ENCODE measurements at regions not wholly inside any gene's neighbourhood (a gene's known extent, or its start where the extent isn't known, plus 50 kb on each side); places are given as distances from the start of the nearest gene placed in this dataset.

DNA sequence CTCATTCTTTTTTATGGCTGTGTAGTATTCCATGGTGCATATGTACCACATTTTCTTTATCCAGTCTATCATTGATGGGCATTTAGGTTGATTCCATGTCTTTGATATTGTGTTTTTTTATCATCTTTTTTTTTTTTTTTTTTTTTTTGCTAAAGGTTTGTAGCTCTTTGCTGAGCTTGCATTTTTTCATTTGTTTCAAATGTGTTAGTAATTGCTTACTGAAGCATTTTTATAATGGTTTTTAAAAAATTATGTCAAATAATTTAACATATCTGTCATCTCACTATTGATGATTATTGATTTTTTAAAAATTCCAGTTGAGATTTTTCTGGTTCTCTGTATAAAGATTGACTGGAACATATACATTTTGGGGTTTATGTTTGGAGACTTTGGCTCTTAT lies 934.6 kb downstream of the TUSC7 start:
- Histone ChIP-seq H3K27me3 (ENCODE audit: control insufficient read depth in 2 of 2, insufficient read depth in 2 of 2, low read length in 2 of 2) (no peaks in the 10 kb centered on the region), H3K36me3 (ENCODE audit: control insufficient read depth, insufficient read depth, low read length) (no peaks in the 10 kb centered on the region), H3K9me3 (replicated peaks; ENCODE audit: control insufficient read depth, insufficient read depth, low read depth, low read length) (no peaks in the 10 kb centered on the region), H4K20me1 (replicated peaks; ENCODE audit: control insufficient read depth, insufficient read depth, low read length) (no peaks in the 10 kb centered on the region), H3K4me2 (ENCODE audit: insufficient read depth, low read length) (no peak overlapping the region), H3K27ac (ENCODE audit: extremely low read depth, low read depth, low read length) (no peak overlapping the region), H3K4me3 (no peak overlapping the region), H3K79me2 (ENCODE audit: control insufficient read depth, insufficient read depth, low read length) (no peaks in the 10 kb centered on the region), H3K9ac (ENCODE audit: insufficient read depth in 1 of 2, low read depth in 2 of 2, low read length in 2 of 2) (no peak overlapping the region), H3K4me1 (replicated peaks in 1 of 2; ENCODE audit: control insufficient read depth in 2 of 2, insufficient read depth in 2 of 2, low read length in 2 of 2) (no peaks in the 10 kb centered on the region), H3K9me1 (ENCODE audit: control insufficient read depth, insufficient read depth, low read length) (no peaks in the 10 kb centered on the region), H2AFZ (ENCODE audit: low read depth, low read length) (no peak overlapping the region)
- ChIA-PET CTCF (ENCODE audit: low intra/inter-chr PET ratio) (no interaction called here), POLR2A (no interaction called here)
- ATAC-seq (no peak), DNase-seq (ENCODE audit: extremely low read depth in 1 of 4, low spot score in 3 of 4) (no peak), FAIRE-seq (no peak)
- BruUV-seq (replicated peaks), result no TSS peak
- TF ChIP-seq HDAC6 (IDR thresholded peaks at IDR 0.05; ENCODE audit: low read depth, low read length) (no peak), THRAP3 (IDR thresholded peaks at IDR 0.05; ENCODE audit: borderline replicate concordance) (no peak), MAFG (tag; conservative IDR thresholded peaks at IDR 0.05) (peak; percentile 60), ZNF316 (IDR thresholded peaks at IDR 0.05) (peak; percentile 78), MAFF (IDR thresholded peaks at IDR 0.05; ENCODE audit: low read length) (peak; percentile 63), C11orf30 (IDR thresholded peaks at IDR 0.05; ENCODE audit: low read depth) (peak; percentile 26; the same call in 1 of the 2 replicates), MAFK (IDR thresholded peaks at IDR 0.05; ENCODE audit: low read length) (peak; percentile 76)
- TF ChIP-seq, protein P1, sequence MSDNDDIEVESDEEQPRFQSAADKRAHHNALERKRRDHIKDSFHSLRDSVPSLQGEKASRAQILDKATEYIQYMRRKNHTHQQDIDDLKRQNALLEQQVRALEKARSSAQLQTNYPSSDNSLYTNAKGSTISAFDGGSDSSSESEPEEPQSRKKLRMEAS (CRISPR knock-in tag; IDR thresholded peaks at IDR 0.05), result no peak
- in situ Hi-C loops (cut with MboI) (no loop called here), intact Hi-C loops (cut with micrococcal nuclease) (no loop called here)

Data from K562 (cell line).